ENCODE measurements at regions not wholly inside any gene's neighbourhood (a gene's known extent, or its start where the extent isn't known, plus 50 kb on each side); places are given as distances from the start of the nearest gene placed in this dataset.

DNA sequence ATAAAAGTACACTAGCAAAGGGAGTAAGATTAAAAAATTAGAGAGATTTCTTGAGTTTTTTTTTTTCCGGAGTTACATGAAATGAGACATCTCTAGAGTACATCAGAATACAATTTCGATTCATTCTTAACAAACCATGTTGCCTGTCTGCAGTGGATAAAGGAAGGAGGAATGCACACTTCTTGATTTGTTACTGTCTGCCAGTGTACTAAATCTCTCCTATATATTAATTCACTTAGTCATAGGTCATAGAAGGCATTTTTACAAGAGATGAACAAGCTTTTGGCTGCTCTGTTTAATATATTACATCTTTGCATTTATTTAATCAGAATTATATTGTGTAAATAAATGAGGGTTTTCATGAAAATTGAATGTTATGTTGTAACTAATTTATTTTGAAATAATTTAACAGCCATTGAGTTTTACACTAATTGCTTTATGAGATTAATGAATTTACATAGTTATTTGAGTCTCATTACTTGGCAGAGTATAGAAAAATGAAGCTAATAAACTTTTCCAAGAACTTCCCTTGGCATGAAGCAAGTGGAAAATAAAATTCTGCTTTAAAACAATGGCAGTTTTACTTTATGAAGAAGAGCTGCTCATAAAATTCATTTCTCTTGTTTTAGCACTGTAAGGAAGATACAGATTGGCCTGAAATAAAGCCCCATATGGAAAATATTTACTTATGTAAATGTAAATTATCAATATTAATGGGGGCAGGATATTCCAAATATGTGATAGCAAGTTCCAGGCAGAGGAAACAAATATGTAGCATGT is 1284.7 kb downstream of the BRINP3 start:
- H3K4me3 ChIP-seq (ENCODE audit: low read length) = no peak overlapping the region
- no peaks in the 10 kb centered on the region for H3F3A ChIP-seq (ENCODE audit: insufficient read depth, low read length, poor library complexity, severe bottlenecking)
- H3K27ac ChIP-seq (ENCODE audit: low read length) = no peak overlapping the region

GRCh38 chr1:189205863-189206262 is 1271.8 kb downstream of the BRINP3 start:
- no peak overlapping the region for H3K27ac ChIP-seq (ENCODE audit: low read length)
- no peaks in the 10 kb centered on the region for H3K27me3 ChIP-seq (ENCODE audit: insufficient read depth, low read depth, low read length)
- no peak overlapping the region for H3K4me2 ChIP-seq (ENCODE audit: low read length)
- no peak for TF ChIP-seq EP300 (conservative IDR thresholded peaks at IDR 0.05; ENCODE audit: poor library complexity, severe bottlenecking)
- no peak for TF ChIP-seq RAD21 (conservative IDR thresholded peaks at IDR 0.05)
- TF ChIP-seq SMC3 (conservative IDR thresholded peaks at IDR 0.05; ENCODE audit: poor library complexity) = no peak
- no peaks in the 10 kb centered on the region for H3K79me2 ChIP-seq (replicated peaks; ENCODE audit: insufficient read depth, low read length)
- no peaks in the 10 kb centered on the region for H3F3A ChIP-seq (ENCODE audit: insufficient read depth, low read length, poor library complexity, severe bottlenecking)
- H3K9me2 ChIP-seq (ENCODE audit: insufficient read depth, low read length) = no peaks in the 10 kb centered on the region
- H3K36me3 ChIP-seq (ENCODE audit: insufficient read depth, low read length) = no peaks in the 10 kb centered on the region
- no peaks in the 10 kb centered on the region for H3K9me3 ChIP-seq (ENCODE audit: low read length)
- H3K4me3 ChIP-seq (ENCODE audit: low read length) = no peak overlapping the region
- no peak overlapping the region for H3K9ac ChIP-seq (ENCODE audit: low read length)
- H2AFZ ChIP-seq (ENCODE audit: low read depth, low read length) = no peak overlapping the region
- no peaks in the 10 kb centered on the region for H4K20me1 ChIP-seq (ENCODE audit: insufficient read depth)

More for the DNA sequence above, 1284.7 kb downstream of the BRINP3 start:
- Histone ChIP-seq H3K36me3 (ENCODE audit: insufficient read depth, low read length) (no peaks in the 10 kb centered on the region), H3K4me2 (ENCODE audit: low read length) (no peak overlapping the region), H2AFZ (ENCODE audit: low read depth, low read length) (no peak overlapping the region), H3K9me2 (ENCODE audit: insufficient read depth, low read length) (no peaks in the 10 kb centered on the region), H3K9ac (ENCODE audit: low read length) (no peak overlapping the region), H3K9me3 (ENCODE audit: low read length) (no peaks in the 10 kb centered on the region), H3K79me2 (replicated peaks; ENCODE audit: insufficient read depth, low read length) (no peaks in the 10 kb centered on the region), H4K20me1 (ENCODE audit: insufficient read depth) (no peaks in the 10 kb centered on the region), H3K27me3 (ENCODE audit: insufficient read depth, low read depth, low read length) (no peaks in the 10 kb centered on the region)
- TF ChIP-seq EZH2 (IDR thresholded peaks at IDR 0.05; ENCODE audit: borderline replicate concordance, insufficient read depth, low read length, poor library complexity, severe bottlenecking) (no peak), EP300 (conservative IDR thresholded peaks at IDR 0.05; ENCODE audit: poor library complexity, severe bottlenecking) (no peak), SMC3 (conservative IDR thresholded peaks at IDR 0.05; ENCODE audit: poor library complexity) (no peak), RAD21 (conservative IDR thresholded peaks at IDR 0.05) (no peak), TAF1 (IDR thresholded peaks at IDR 0.05; ENCODE audit: low read depth) (no peak)
- TF ChIP-seq, protein P1, sequence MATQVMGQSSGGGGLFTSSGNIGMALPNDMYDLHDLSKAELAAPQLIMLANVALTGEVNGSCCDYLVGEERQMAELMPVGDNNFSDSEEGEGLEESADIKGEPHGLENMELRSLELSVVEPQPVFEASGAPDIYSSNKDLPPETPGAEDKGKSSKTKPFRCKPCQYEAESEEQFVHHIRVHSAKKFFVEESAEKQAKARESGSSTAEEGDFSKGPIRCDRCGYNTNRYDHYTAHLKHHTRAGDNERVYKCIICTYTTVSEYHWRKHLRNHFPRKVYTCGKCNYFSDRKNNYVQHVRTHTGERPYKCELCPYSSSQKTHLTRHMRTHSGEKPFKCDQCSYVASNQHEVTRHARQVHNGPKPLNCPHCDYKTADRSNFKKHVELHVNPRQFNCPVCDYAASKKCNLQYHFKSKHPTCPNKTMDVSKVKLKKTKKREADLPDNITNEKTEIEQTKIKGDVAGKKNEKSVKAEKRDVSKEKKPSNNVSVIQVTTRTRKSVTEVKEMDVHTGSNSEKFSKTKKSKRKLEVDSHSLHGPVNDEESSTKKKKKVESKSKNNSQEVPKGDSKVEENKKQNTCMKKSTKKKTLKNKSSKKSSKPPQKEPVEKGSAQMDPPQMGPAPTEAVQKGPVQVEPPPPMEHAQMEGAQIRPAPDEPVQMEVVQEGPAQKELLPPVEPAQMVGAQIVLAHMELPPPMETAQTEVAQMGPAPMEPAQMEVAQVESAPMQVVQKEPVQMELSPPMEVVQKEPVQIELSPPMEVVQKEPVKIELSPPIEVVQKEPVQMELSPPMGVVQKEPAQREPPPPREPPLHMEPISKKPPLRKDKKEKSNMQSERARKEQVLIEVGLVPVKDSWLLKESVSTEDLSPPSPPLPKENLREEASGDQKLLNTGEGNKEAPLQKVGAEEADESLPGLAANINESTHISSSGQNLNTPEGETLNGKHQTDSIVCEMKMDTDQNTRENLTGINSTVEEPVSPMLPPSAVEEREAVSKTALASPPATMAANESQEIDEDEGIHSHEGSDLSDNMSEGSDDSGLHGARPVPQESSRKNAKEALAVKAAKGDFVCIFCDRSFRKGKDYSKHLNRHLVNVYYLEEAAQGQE (IDR thresholded peaks at IDR 0.05; ENCODE audit: borderline replicate concordance) = no peak

- H3K79me2 ChIP-seq (replicated peaks; ENCODE audit: insufficient read depth, low read length) = no peaks in the 10 kb centered on the region
- no peaks in the 10 kb centered on the region for H4K20me1 ChIP-seq (ENCODE audit: insufficient read depth)
- H3K36me3 ChIP-seq (ENCODE audit: insufficient read depth, low read length) = no peaks in the 10 kb centered on the region
- no peak overlapping the region for H3K4me3 ChIP-seq (ENCODE audit: low read length)
- TF ChIP-seq MXI1 (conservative IDR thresholded peaks at IDR 0.05; ENCODE audit: poor library complexity, severe bottlenecking) = no peak
- TF ChIP-seq, protein P1 (IDR thresholded peaks at IDR 0.05; ENCODE audit: borderline replicate concordance) = no peak
- no peak for TF ChIP-seq RAD21 (conservative IDR thresholded peaks at IDR 0.05)
- TF ChIP-seq SMC3 (conservative IDR thresholded peaks at IDR 0.05; ENCODE audit: poor library complexity) = no peak
- no peak for TF ChIP-seq TAF1 (IDR thresholded peaks at IDR 0.05; ENCODE audit: low read depth)
- TF ChIP-seq EP300 (conservative IDR thresholded peaks at IDR 0.05; ENCODE audit: poor library complexity, severe bottlenecking) = no peak
- TF ChIP-seq, protein P2, sequence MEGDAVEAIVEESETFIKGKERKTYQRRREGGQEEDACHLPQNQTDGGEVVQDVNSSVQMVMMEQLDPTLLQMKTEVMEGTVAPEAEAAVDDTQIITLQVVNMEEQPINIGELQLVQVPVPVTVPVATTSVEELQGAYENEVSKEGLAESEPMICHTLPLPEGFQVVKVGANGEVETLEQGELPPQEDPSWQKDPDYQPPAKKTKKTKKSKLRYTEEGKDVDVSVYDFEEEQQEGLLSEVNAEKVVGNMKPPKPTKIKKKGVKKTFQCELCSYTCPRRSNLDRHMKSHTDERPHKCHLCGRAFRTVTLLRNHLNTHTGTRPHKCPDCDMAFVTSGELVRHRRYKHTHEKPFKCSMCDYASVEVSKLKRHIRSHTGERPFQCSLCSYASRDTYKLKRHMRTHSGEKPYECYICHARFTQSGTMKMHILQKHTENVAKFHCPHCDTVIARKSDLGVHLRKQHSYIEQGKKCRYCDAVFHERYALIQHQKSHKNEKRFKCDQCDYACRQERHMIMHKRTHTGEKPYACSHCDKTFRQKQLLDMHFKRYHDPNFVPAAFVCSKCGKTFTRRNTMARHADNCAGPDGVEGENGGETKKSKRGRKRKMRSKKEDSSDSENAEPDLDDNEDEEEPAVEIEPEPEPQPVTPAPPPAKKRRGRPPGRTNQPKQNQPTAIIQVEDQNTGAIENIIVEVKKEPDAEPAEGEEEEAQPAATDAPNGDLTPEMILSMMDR (IDR thresholded peaks at IDR 0.05; ENCODE audit: poor library complexity, severe bottlenecking) = no peak
- no peaks in the 10 kb centered on the region for H3K9me2 ChIP-seq (ENCODE audit: insufficient read depth, low read length)
- H3K27ac ChIP-seq (ENCODE audit: low read length) = no peak overlapping the region
- no peak overlapping the region for H3K9ac ChIP-seq (ENCODE audit: low read length)
- no peaks in the 10 kb centered on the region for H3F3A ChIP-seq (ENCODE audit: insufficient read depth, low read length, poor library complexity, severe bottlenecking)
- H3K9me3 ChIP-seq (ENCODE audit: low read length) = no peaks in the 10 kb centered on the region
- no peak overlapping the region for H3K4me2 ChIP-seq (ENCODE audit: low read length)
- H2AFZ ChIP-seq (ENCODE audit: low read depth, low read length) = no peak overlapping the region
- no peaks in the 10 kb centered on the region for H3K27me3 ChIP-seq (ENCODE audit: insufficient read depth, low read depth, low read length)
Observed at GRCh38 chr1:189206617-189207016, 1271.0 kb downstream of the BRINP3 start.
